ENCODE measurements at regions not wholly inside any gene's neighbourhood (a gene's known extent, or its start where the extent isn't known, plus 50 kb on each side); places are given as distances from the start of the nearest gene placed in this dataset.
"Not testable (repeated sequence)": the region's sequence is repeated elsewhere in the genome, so short reads cannot be mapped to it uniquely, and the experiment has no call there.

DNA sequence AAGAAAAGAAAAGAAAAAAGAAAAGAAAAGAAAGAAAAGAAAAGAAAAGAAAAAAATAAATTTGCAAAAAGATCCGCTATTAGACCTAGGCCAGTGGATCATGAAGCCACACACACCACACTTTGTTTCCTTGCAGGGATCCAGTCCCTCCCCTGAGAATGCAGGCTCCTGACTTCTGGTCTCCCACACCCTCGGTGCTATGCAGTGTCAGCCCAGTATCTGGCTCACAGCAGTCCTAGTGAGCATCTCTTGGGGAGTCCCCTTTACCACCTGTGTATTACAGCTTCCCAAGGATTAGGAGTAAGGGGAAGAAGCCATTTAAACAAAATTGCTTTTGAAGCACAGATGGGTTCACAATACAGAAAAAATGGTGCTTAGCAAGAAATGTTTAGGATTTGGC, 174.1 kb upstream of the IRF2BP2 start:
- DNase-seq (ENCODE audit: low spot score); H3K9me3 ChIP-seq; H3K36me3 ChIP-seq; ATAC-seq (ENCODE audit: insufficient number of reproducible peaks, low FRiP score, low read depth); H3K4me1 ChIP-seq (ENCODE audit: control insufficient read depth in 1 of 2, low read depth in 2 of 2); H3K4me3 ChIP-seq; H3K27ac ChIP-seq; H3K27me3 ChIP-seq (replicated peaks; ENCODE audit: insufficient read depth): not testable (repeated sequence)

GRCh38 chr1:234782791-234783190, 172.8 kb upstream of the IRF2BP2 start:
- DNase-seq (ENCODE audit: low spot score), result no peak
- no peak for TF ChIP-seq CTCF (IDR thresholded peaks at IDR 0.05)
- H3K9me3 ChIP-seq, result no peaks in the 10 kb centered on the region
- no peak overlapping the region for H3K4me3 ChIP-seq
- H3K4me1 ChIP-seq (ENCODE audit: control insufficient read depth in 1 of 2, low read depth in 2 of 2), result no peaks in the 10 kb centered on the region
- H3K27ac ChIP-seq, result no peak overlapping the region
- H3K27me3 ChIP-seq (replicated peaks; ENCODE audit: insufficient read depth), result no peaks in the 10 kb centered on the region
- no peaks in the 10 kb centered on the region for H3K36me3 ChIP-seq
- ATAC-seq (ENCODE audit: insufficient number of reproducible peaks, low FRiP score, low read depth), result no peak

- DNase-seq (ENCODE audit: low spot score) (no peak), ATAC-seq (ENCODE audit: insufficient number of reproducible peaks, low FRiP score, low read depth) (no peak)
- H3K36me3 ChIP-seq, result no peaks in the 10 kb centered on the region
- TF ChIP-seq CTCF (IDR thresholded peaks at IDR 0.05), result no peak
- H3K4me3 ChIP-seq, result no peak overlapping the region
- H3K4me1 ChIP-seq (ENCODE audit: control insufficient read depth in 1 of 2, low read depth in 2 of 2), result no peaks in the 10 kb centered on the region
- no peaks in the 10 kb centered on the region for H3K9me3 ChIP-seq
- H3K27me3 ChIP-seq (replicated peaks; ENCODE audit: insufficient read depth), result no peaks in the 10 kb centered on the region
- H3K27ac ChIP-seq, result no peak overlapping the region
These were observed 172.2 kb upstream of the IRF2BP2 start for GRCh38 chr1:234782105-234782751.

DNA sequence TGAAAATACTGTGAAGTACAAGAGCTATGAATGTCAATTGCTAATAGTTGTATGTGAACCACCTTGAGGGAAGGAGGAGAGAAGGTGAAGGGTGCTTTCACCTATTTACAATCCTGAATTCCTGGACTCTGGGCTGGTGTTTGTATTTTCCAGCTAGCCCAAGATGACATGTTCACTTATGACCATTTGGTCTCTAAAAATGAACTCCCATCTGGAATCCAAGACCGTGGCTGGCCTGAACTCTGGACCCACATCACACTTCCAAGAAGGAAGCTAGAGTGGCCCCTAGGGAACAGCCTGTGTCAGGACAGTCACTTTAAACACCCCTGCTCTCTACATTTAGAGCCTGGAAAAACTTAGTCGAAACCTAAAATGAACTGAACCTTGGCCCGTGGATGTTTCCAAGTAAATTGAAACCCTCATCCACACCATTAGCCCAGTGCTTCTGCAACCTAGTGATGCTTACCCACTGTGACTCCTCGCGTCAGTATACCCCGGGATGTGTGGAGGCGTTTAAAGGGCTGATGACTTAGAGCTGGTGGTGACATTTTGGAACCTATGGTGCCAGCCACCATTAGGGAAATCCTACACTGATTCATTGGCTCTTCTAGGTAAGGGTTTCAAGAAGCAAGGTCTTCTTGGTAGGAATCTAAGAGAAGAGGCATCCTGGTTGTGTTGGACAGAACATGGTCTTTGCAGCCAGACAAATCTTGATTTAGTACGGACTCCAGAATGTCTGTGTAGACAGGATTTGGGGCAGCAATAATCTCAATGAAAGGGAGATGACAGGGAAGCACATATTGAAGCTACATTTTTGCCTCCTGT, 171.5 kb upstream of the IRF2BP2 start:
- Histone ChIP-seq H3K9me3 (no peaks in the 10 kb centered on the region), H3K27me3 (replicated peaks; ENCODE audit: insufficient read depth) (no peaks in the 10 kb centered on the region), H3K27ac (no peak overlapping the region), H3K4me3 (no peak overlapping the region), H3K36me3 (no peaks in the 10 kb centered on the region), H3K4me1 (ENCODE audit: control insufficient read depth in 1 of 2, low read depth in 2 of 2) (no peaks in the 10 kb centered on the region)
- DNase-seq (ENCODE audit: low spot score), result no peak
- no peak for TF ChIP-seq CTCF (IDR thresholded peaks at IDR 0.05)
- ATAC-seq (ENCODE audit: insufficient number of reproducible peaks, low FRiP score, low read depth), result no peak

DNA sequence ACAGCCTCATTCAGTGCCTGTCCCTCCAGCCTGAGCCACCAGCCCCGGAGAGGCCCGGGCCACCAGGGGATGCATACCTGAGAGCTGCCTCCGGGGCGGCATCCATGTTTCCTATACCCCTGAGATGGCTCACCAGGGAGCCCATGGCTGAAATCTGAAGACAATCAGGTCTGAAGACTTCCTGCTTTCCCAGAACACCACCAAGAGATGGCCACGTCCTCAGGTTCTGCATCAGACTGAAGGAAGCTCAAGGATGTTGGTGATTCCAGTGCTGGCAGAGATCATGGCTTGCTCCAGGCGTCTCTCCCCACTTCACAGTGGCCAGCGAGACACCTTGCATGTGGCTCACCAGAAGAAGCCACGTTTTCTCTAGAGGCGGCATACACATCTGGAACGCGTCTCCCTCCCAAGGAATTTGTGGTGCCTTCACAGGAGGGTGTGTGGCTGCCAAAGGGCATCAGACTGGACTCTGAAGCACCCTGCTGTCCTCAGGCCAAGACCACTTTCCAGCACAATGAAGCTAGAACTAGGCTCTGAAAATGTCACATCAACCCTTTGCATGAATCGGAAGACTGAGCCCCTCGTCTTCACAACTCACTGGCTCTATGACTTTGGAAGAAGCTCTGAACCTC, 170.7 kb upstream of the IRF2BP2 start:
- no peak overlapping the region for H3K4me3 ChIP-seq
- H3K27ac ChIP-seq, result no peak overlapping the region
- no peaks in the 10 kb centered on the region for H3K27me3 ChIP-seq (replicated peaks; ENCODE audit: insufficient read depth)
- ATAC-seq (ENCODE audit: insufficient number of reproducible peaks, low FRiP score, low read depth) (no peak), DNase-seq (ENCODE audit: low spot score) (no peak)
- no peaks in the 10 kb centered on the region for H3K36me3 ChIP-seq
- no peaks in the 10 kb centered on the region for H3K9me3 ChIP-seq
- TF ChIP-seq CTCF (IDR thresholded peaks at IDR 0.05), result no peak
- no peaks in the 10 kb centered on the region for H3K4me1 ChIP-seq (ENCODE audit: control insufficient read depth in 1 of 2, low read depth in 2 of 2)

All from thoracic aorta (tissue), 2 donors.